Transverse colon (tissue), 4 donors: ENCODE measurements at regions not wholly inside any gene's neighbourhood (a gene's known extent, or its start where the extent isn't known, plus 50 kb on each side); places are given as distances from the start of the nearest gene placed in this dataset.
"Not testable (repeated sequence)": the region's sequence is repeated elsewhere in the genome, so short reads cannot be mapped to it uniquely, and the experiment has no call there.

Experiments used
- DNase-seq: peaks from one replicate; pipeline ENCODE4 v3.0.0-alpha.2; 2019
- H3K27ac ChIP-seq, 4 donors: fragments of 200-600 bp; sonication (generic); 2 replicates each; pipeline ENCODE4 v1.5.1; 2016 to 2018; ENCODE audit warnings: inconsistent platforms in 4 of 4
- H3K27me3 ChIP-seq: fragments of 200-600 bp; sonication (generic); 2 replicates; pipeline ENCODE4 v1.5.1; 2017; ENCODE audit warnings: inconsistent platforms
- H3K36me3 ChIP-seq, 4 donors: fragments of 200-600 bp; sonication (generic); 2 replicates each; pipeline ENCODE4 v1.5.1; 2017 to 2019; ENCODE audit warnings: inconsistent platforms in 4 of 4
- H3K4me1 ChIP-seq, 4 donors: fragments of 200-600 bp; sonication (generic); 2 replicates each; pipeline ENCODE4 v1.5.1; 2017 to 2020; ENCODE audit warnings: inconsistent platforms in 4 of 4
- H3K4me3 ChIP-seq, 4 donors: fragments of 200-600 bp; sonication (generic); 1 replicate in 1 of 4; 2 replicates in 3 of 4; pipeline versions ENCODE4 v1.5.1 to v1.6.1; 2017 to 2019; ENCODE audit warnings: inconsistent platforms in 4 of 4
- H3K9me3 ChIP-seq, 2 donors: fragments of 200-600 bp; sonication (generic); 2 replicates each; pipeline ENCODE4 v1.5.1; 2017 to 2019; ENCODE audit warnings: inconsistent platforms in 2 of 2
- CTCF ChIP-seq, 5 experiments: fragments of 200-600 bp in 3 of 5; fragments of 450-650 bp in 2 of 5; sonication (generic) in 3 of 5; IDR thresholded peaks; 1 replicate in 2 of 5; 2 replicates in 3 of 5; pipeline ENCODE4 v1.5.1; 2016 to 2017; ENCODE audit warnings: antibody characterized with exemption in 5 of 5, inconsistent platforms in 3 of 5, mild to moderate bottlenecking in 2 of 5, moderate library complexity in 1 of 5
- EP300 ChIP-seq: sonication (generic); formaldehyde crosslinking; IDR thresholded peaks from one replicate; pipeline ENCODE4 v1.6.1; 2017; ENCODE audit warnings: antibody characterized with exemption, low read depth
- POLR2A ChIP-seq: fragments of 450-650 bp; IDR thresholded peaks from one replicate; pipeline ENCODE4 v1.6.1; 2016; ENCODE audit warnings: antibody characterized with exemption, mild to moderate bottlenecking, moderate library complexity
- POLR2AphosphoS5 ChIP-seq, 3 donors: sonication (generic); formaldehyde crosslinking; IDR thresholded peaks; one replicate each; pipeline ENCODE4 v1.6.1; 2016; ENCODE audit warnings: antibody characterized with exemption in 3 of 3
- WGBS, 2 donors: methylation state at CpG; one replicate each; pipeline ENCODE4 v1.1.5; 2018; ENCODE audit warnings: low coverage in 1 of 2; 5-methylcytosine and 5-hydroxymethylcytosine counted together
- in situ Hi-C, 4 donors: fragments of 200-750 bp; cut with MboI; loops; one replicate each; pipeline versions ENCODE4 v1.15.0 to v1.15.1; 2017; ENCODE audit warnings: low sequenced_read_pairs in 3 of 4, low pct_ligation_motif_present in 1 of 4, low pct_unique_long_range_greater_than_20kb in 1 of 4
- intact Hi-C: fragments of 100-400 bp; cut with DNase I; formaldehyde crosslinking; loops from one replicate; pipeline ENCODE4 v1.15.1; 2023; ENCODE audit warnings: low total_unique reads

- intact Hi-C loops (no loop called here), in situ Hi-C loops (no loop called here)
- Histone ChIP-seq H3K27me3 (no peaks in the 10 kb centered on the region), H3K4me3 (no peak overlapping the region), H3K36me3 (no peaks in the 10 kb centered on the region), H3K27ac (no peak overlapping the region), H3K9me3 (no peaks in the 10 kb centered on the region), H3K4me1 (no peaks in the 10 kb centered on the region)
- whole genome bisulfite sequencing, 2 donors = 38 to 74% methylated on average over 1 to 6 of the region's 6 CpGs
- TF ChIP-seq CTCF (IDR thresholded peaks at IDR 0.05) (no peak), EP300 (no peak), POLR2A (no peak), POLR2AphosphoS5 (IDR thresholded peaks at IDR 0.05) (no peak)
- DNase-seq = no peak
Observed at GRCh38 chr10:8316284-8316683, 261.8 kb downstream of the GATA3 start.

GRCh38 chr10:8318429-8318828 is 263.9 kb downstream of the GATA3 start:
- in situ Hi-C loops, DNase-seq, intact Hi-C loops, H3K9me3 ChIP-seq, H3K4me3 ChIP-seq, H3K4me1 ChIP-seq, H3K27ac ChIP-seq, H3K36me3 ChIP-seq, H3K27me3 ChIP-seq: not testable (repeated sequence)
- 80 to 85% methylated on average over 1 to 3 of the region's 3 CpGs for WGBS, 2 donors

- Histone ChIP-seq H3K27ac (no peak overlapping the region), H3K9me3 (no peaks in the 10 kb centered on the region), H3K36me3 (no peaks in the 10 kb centered on the region), H3K4me1 (no peaks in the 10 kb centered on the region), H3K27me3 (no peaks in the 10 kb centered on the region), H3K4me3 (no peak overlapping the region)
- 100% methylated on average over 2 of the region's 2 CpGs; no CpG with 5 or more reads in 1 of the 2 donors for WGBS, 2 donors
- intact Hi-C loops (no loop called here), in situ Hi-C loops (no loop called here)
- DNase-seq = no peak
- no peak for TF ChIP-seq POLR2AphosphoS5 (IDR thresholded peaks at IDR 0.05)
- no peak for TF ChIP-seq CTCF (IDR thresholded peaks at IDR 0.05)
- no peak for TF ChIP-seq EP300
- TF ChIP-seq POLR2A = no peak
Observed at GRCh38 chr10:8318956-8319355, 264.5 kb downstream of the GATA3 start.

GRCh38 chr10:8319704-8320103 is 265.2 kb downstream of the GATA3 start:
- no peak overlapping the region for H3K27ac ChIP-seq
- H3K9me3 ChIP-seq = no peaks in the 10 kb centered on the region
- DNase-seq = no peak
- in situ Hi-C loops (no loop called here), intact Hi-C loops (no loop called here)
- H3K4me3 ChIP-seq = no peak overlapping the region
- H3K36me3 ChIP-seq = no peaks in the 10 kb centered on the region
- H3K4me1 ChIP-seq = no peaks in the 10 kb centered on the region
- TF ChIP-seq POLR2A = no peak
- no peak for TF ChIP-seq POLR2AphosphoS5 (IDR thresholded peaks at IDR 0.05)
- no peak for TF ChIP-seq CTCF (IDR thresholded peaks at IDR 0.05)
- no peak for TF ChIP-seq EP300
- no peaks in the 10 kb centered on the region for H3K27me3 ChIP-seq

GRCh38 chr10:8321990-8322389 is 267.5 kb downstream of the GATA3 start:
- H3K27ac ChIP-seq = no peak overlapping the region
- TF ChIP-seq POLR2A (no peak), CTCF (IDR thresholded peaks at IDR 0.05) (no peak), POLR2AphosphoS5 (IDR thresholded peaks at IDR 0.05) (no peak), EP300 (no peak)
- DNase-seq = no peak
- 78 to 91% methylated on average over 1 to 2 of the region's 2 CpGs for WGBS, 2 donors
- in situ Hi-C loops (no loop called here), intact Hi-C loops (no loop called here)
- H3K4me3 ChIP-seq = no peak overlapping the region
- H3K27me3 ChIP-seq = no peaks in the 10 kb centered on the region
- no peaks in the 10 kb centered on the region for H3K36me3 ChIP-seq
- no peaks in the 10 kb centered on the region for H3K9me3 ChIP-seq
- no peaks in the 10 kb centered on the region for H3K4me1 ChIP-seq
